ENCODE measurements at regions not wholly inside any gene's neighbourhood (a gene's known extent, or its start where the extent isn't known, plus 50 kb on each side); places are given as distances from the start of the nearest gene placed in this dataset.

- peak; percentile 51 for DNase-seq
- intact Hi-C loops (cut with DNase I) = no loop called here
- peak; percentile 73 for ATAC-seq (ENCODE audit: poor library complexity)
Measured at GRCh38 chr2:203656522-203657287, 49.7 kb upstream of the CD28 start.
